GM23248 (cell line): ENCODE measurements at regions not wholly inside any gene's neighbourhood (a gene's known extent, or its start where the extent isn't known, plus 50 kb on each side); places are given as distances from the start of the nearest gene placed in this dataset.

Experiments used
- DNase-seq: peaks from one replicate; pipeline ENCODE4 v3.0.0-alpha.2; 2015
- H2AFZ ChIP-seq: fragments of 200-600 bp; sonication (generic); 2 replicates; pipeline ENCODE4 v1.6.1; 2016; ENCODE audit warnings: antibody characterized with exemption
- H3F3A ChIP-seq: fragments of 200-600 bp; sonication (generic); 2 replicates; pipeline ENCODE4 v1.6.1; 2016; ENCODE audit warnings: mild to moderate bottlenecking, antibody characterized with exemption, mixed run types; ENCODE audit not compliant: insufficient read depth
- H3K27ac ChIP-seq: fragments of 200-600 bp; sonication (generic); 2 replicates; pipeline ENCODE4 v1.5.1; 2016; ENCODE audit warnings: mild to moderate bottlenecking
- H3K27me3 ChIP-seq: fragments of 200-600 bp; sonication (generic); replicated peaks from 2 replicates; pipeline ENCODE4 v1.6.1; 2016; ENCODE audit warnings: mild to moderate bottlenecking; ENCODE audit not compliant: insufficient read depth
- H3K36me3 ChIP-seq: fragments of 200-600 bp; sonication (generic); 2 replicates; pipeline ENCODE4 v1.6.1; 2016; ENCODE audit warnings: low read depth, mild to moderate bottlenecking
- H3K4me1 ChIP-seq: fragments of 200-600 bp; sonication (generic); 2 replicates; pipeline ENCODE4 v1.6.1; 2016; ENCODE audit warnings: mild to moderate bottlenecking; ENCODE audit not compliant: insufficient read depth
- H3K4me2 ChIP-seq: fragments of 200-600 bp; sonication (generic); one replicate; pipeline ENCODE4 v1.6.1; 2016; ENCODE audit warnings: mild to moderate bottlenecking; ENCODE audit not compliant: unreplicated experiment
- H3K4me3 ChIP-seq: fragments of 200-600 bp; sonication (generic); 2 replicates; pipeline ENCODE4 v1.5.1; 2016; ENCODE audit warnings: mild to moderate bottlenecking
- H3K79me2 ChIP-seq: fragments of 200-600 bp; sonication (generic); 2 replicates; pipeline ENCODE4 v1.6.1; 2016; ENCODE audit warnings: mild to moderate bottlenecking; ENCODE audit not compliant: insufficient read depth
- H3K9ac ChIP-seq: fragments of 200-600 bp; sonication (generic); 2 replicates; pipeline ENCODE4 v1.6.1; 2016; ENCODE audit warnings: mild to moderate bottlenecking
- H3K9me2 ChIP-seq: fragments of 200-600 bp; sonication (generic); 2 replicates; pipeline ENCODE4 v1.6.1; 2016; ENCODE audit warnings: mixed run types, mild to moderate bottlenecking, moderate library complexity; ENCODE audit not compliant: insufficient read depth
- H3K9me3 ChIP-seq: fragments of 200-600 bp; sonication (generic); one replicate; pipeline ENCODE4 v1.6.1; 2017; ENCODE audit warnings: low read depth
- H4K20me1 ChIP-seq: fragments of 200-600 bp; sonication (generic); 2 replicates; pipeline ENCODE4 v1.6.0; 2016; ENCODE audit not compliant: insufficient read depth
- EZH2 ChIP-seq: fragments of 200-600 bp; sonication (generic); IDR thresholded peaks from 2 replicates; pipeline ENCODE4 v1.6.1; 2018; ENCODE audit warnings: antibody characterized with exemption, mild to moderate bottlenecking; ENCODE audit not compliant: insufficient read depth, poor library complexity, severe bottlenecking
- EZH2phosphoT487 ChIP-seq: fragments of 200-600 bp; sonication (generic); IDR thresholded peaks from 2 replicates; pipeline ENCODE4 v1.6.1; 2018; ENCODE audit warnings: antibody characterized with exemption, moderate library complexity, mild to moderate bottlenecking, low read depth; ENCODE audit not compliant: insufficient read depth
- WGBS, 2 experiments: methylation state at CpG; one replicate each; pipeline ENCODE4 v1.1.6; 2015 to 2017; ENCODE audit warnings: low lambda C conversion rate in 2 of 2, low coverage in 1 of 2; ENCODE audit errors: missing lambda C conversion rate in 2 of 2; 5-methylcytosine and 5-hydroxymethylcytosine counted together
- in situ Hi-C: fragments of 300-500 bp; cut with MboI; formaldehyde crosslinking; loops from 2 replicates; pipeline ENCODE4 v1.15.0; 2020

DNA sequence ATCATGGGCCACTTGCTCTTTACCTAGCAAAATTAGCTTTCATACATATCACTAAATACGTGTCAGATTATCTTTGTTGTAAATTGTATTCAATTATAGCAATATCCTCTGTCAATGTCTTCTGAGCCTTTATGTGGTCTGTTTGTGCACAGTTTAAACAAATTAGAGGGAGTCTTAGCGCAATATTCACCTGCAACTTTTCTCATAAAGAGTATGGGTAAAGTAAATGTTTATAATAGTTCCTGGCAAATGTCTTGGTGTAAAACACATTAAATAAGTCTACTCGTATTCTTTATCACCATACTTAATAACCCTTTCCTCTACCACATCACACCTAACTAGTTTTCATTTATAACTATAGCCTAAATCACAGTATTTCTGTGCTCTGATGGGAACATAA, 169.0 kb downstream of the PCSK1 start:
- Histone ChIP-seq H3K9me2 (no peaks in the 10 kb centered on the region), H4K20me1 (no peaks in the 10 kb centered on the region), H3K27me3 (no peaks in the 10 kb centered on the region), H3K4me2 (no peak overlapping the region), H3K4me3 (no peak overlapping the region), H3K27ac (no peak overlapping the region), H3K36me3 (peaks cover 5% of the 10 kb centered on the region; the same call in 1 of the 2 replicates), H3F3A (peaks cover 13% of the 10 kb centered on the region), H3K79me2 (no peaks in the 10 kb centered on the region), H3K9me3 (no peaks in the 10 kb centered on the region), H3K9ac (no peak overlapping the region), H2AFZ (no peak overlapping the region), H3K4me1 (peaks cover 14% of the 10 kb centered on the region)
- in situ Hi-C loops, result no loop called here
- no peak for DNase-seq
- WGBS, 2 experiments, result 96% methylated on average over 3 of the region's 3 CpGs
- TF ChIP-seq EZH2phosphoT487, result no peak
- TF ChIP-seq EZH2, result no peak

DNA sequence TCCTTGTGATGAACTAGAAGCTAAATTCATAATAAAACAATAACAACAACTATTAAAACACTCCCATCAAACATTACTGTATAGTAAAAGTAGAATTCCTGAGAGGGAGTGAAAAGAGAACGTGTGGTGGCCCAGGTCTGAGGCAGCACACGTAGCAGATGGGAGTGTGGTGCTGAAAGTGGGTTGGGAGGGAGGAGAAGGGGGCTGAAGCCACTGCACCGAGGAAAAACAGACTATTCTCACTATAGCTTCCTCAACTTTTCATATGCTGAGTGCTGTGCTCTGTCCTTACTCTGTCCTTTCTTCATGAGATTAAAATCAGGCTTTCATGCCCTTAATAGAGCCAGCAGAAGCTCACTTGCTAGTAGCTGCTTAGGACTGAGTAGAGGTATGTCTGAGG, 170.9 kb downstream of the PCSK1 start:
- no peaks in the 10 kb centered on the region for H3K9me3 ChIP-seq
- TF ChIP-seq EZH2, result no peak
- no peak for TF ChIP-seq EZH2phosphoT487
- H3K4me1 ChIP-seq, result peaks cover 33% of the 10 kb centered on the region
- no peak overlapping the region for H3K27ac ChIP-seq
- no peaks in the 10 kb centered on the region for H3K27me3 ChIP-seq
- H3K4me3 ChIP-seq, result no peak overlapping the region
- H3K4me2 ChIP-seq, result no peak overlapping the region
- H2AFZ ChIP-seq, result no peak overlapping the region
- no peaks in the 10 kb centered on the region for H4K20me1 ChIP-seq
- in situ Hi-C loops, result no loop called here
- 76 to 86% methylated on average over 3 of the region's 3 CpGs for WGBS, 2 experiments
- peaks cover 33% of the 10 kb centered on the region for H3F3A ChIP-seq
- H3K36me3 ChIP-seq, result peaks cover 5% of the 10 kb centered on the region; the same call in 1 of the 2 replicates
- no peaks in the 10 kb centered on the region for H3K9me2 ChIP-seq
- no peak for DNase-seq
- H3K79me2 ChIP-seq, result no peaks in the 10 kb centered on the region
- H3K9ac ChIP-seq, result no peak overlapping the region

DNA sequence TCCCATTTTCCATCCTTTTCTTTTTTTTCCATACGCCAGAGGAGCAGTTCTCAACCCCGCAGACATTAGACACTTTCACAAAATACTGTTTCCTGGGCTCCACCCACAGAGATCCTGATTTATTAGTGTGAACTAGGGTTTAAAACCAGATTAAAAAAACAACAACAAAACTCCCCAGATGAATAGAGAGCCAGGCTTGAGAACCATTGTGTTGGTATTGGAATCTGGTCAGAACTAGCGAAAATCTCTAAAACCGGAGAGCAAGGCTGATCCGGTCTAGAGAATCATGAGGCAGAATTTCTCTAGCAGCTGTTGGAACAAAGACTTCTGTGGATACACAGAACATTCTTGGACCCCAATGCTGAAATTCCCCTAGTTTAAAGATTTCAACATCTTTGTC, 173.0 kb downstream of the PCSK1 start:
- Histone ChIP-seq H3K4me1 (peaks cover 53% of the 10 kb centered on the region), H3F3A (peaks cover 50% of the 10 kb centered on the region), H4K20me1 (no peaks in the 10 kb centered on the region), H3K4me2 (no peak overlapping the region), H3K79me2 (no peaks in the 10 kb centered on the region), H3K4me3 (no peak overlapping the region), H3K9me3 (no peaks in the 10 kb centered on the region), H3K9me2 (no peaks in the 10 kb centered on the region), H2AFZ (no peak overlapping the region), H3K36me3 (no peaks in the 10 kb centered on the region), H3K27ac (peak overlapping the region; percentile 81), H3K27me3 (no peaks in the 10 kb centered on the region), H3K9ac (no peak overlapping the region)
- 80 to 87% methylated on average over 5 of the region's 5 CpGs for WGBS, 2 experiments
- no peak for TF ChIP-seq EZH2phosphoT487
- no peak for TF ChIP-seq EZH2
- in situ Hi-C loops, result no loop called here
- no peak for DNase-seq

DNA sequence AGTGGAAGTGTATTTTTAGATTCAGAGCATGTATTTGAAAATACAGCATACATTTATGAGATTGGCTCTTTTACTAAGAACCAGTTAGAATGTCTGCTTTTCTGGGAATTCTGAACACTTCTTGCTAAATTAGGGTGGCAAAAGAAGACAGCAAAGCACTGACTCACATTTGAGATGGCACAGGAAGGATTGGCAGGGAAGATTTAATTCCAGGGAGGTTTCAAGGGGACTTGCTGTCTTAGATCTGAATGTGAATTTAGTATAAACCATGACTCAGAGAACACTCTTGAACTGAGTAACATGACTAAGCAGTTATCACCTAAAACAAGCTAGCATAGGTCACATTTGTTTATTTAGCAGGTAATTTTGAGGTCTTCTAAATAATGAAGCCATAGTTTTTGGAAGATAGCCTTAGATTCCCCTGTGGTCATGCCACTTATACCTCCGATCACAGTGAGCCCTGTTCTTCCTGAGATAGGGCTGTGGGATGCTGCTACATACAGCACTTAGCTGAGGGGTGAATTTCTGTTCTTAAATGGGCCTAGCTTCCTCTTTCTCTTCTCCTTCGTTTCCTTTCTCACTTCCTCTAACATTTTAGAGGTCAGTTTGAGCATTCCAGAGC, 173.8 kb downstream of the PCSK1 start:
- no peak for TF ChIP-seq EZH2phosphoT487
- no peak for TF ChIP-seq EZH2
- peak overlapping the region; percentile 66 for H3K4me2 ChIP-seq
- H3K9me3 ChIP-seq, result no peaks in the 10 kb centered on the region
- H3K9ac ChIP-seq, result peak overlapping the region; percentile 45
- H3K27ac ChIP-seq, result peak overlapping the region; percentile 81
- peaks cover 60% of the 10 kb centered on the region for H3K4me1 ChIP-seq
- peak; percentile 79 for DNase-seq
- no peak overlapping the region for H3K4me3 ChIP-seq
- 11 to 23% methylated on average over 2 of the region's 2 CpGs for WGBS, 2 experiments
- in situ Hi-C loops, result no loop called here
- 0 out of 2 replicates have a peak overlapping the region, but pooled peaks have one; percentile 5 for H2AFZ ChIP-seq
- H4K20me1 ChIP-seq, result no peaks in the 10 kb centered on the region
- H3K27me3 ChIP-seq, result no peaks in the 10 kb centered on the region
- H3K79me2 ChIP-seq, result no peaks in the 10 kb centered on the region
- H3F3A ChIP-seq, result peaks cover 55% of the 10 kb centered on the region
- no peaks in the 10 kb centered on the region for H3K36me3 ChIP-seq
- no peaks in the 10 kb centered on the region for H3K9me2 ChIP-seq

DNA sequence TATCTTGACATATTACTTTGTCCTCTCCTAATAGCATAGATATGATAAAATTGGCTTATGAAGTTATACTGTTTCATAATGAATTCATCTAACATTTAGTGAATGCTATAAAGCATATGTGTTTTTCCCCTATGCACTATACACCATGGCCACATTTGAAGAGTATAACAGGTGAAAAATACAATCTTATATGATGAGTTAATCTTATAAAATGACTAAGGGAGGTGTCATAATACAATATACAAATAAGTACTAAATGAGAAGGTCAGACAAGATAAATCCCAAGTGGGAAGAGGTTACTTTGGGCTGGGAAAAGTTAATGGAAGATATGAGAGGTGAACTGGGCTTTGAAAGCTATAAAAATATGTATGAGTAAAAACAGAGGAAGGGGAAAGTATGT, 174.4 kb downstream of the PCSK1 start:
- Histone ChIP-seq H3K27me3 (no peaks in the 10 kb centered on the region), H3F3A (peaks cover 58% of the 10 kb centered on the region), H3K4me1 (peaks cover 64% of the 10 kb centered on the region), H3K9me3 (no peaks in the 10 kb centered on the region), H3K9ac (peak overlapping the region; percentile 45), H3K36me3 (no peaks in the 10 kb centered on the region), H4K20me1 (no peaks in the 10 kb centered on the region), H3K79me2 (no peaks in the 10 kb centered on the region), H3K4me3 (no peak overlapping the region), H3K9me2 (no peaks in the 10 kb centered on the region), H3K4me2 (peak overlapping the region; percentile 66), H2AFZ (no peak overlapping the region), H3K27ac (peak overlapping the region; percentile 81)
- in situ Hi-C loops, result no loop called here
- DNase-seq, result no peak
- TF ChIP-seq EZH2phosphoT487 (no peak), EZH2 (no peak)
